GM13976 (cell line): ENCODE measurements at regions not wholly inside any gene's neighbourhood (a gene's known extent, or its start where the extent isn't known, plus 50 kb on each side); places are given as distances from the start of the nearest gene placed in this dataset.

ENCODE experiments used
- DNase-seq: peaks from one replicate; pipeline ENCODE4 v3.0.0; 2012; ENCODE audit warnings: low spot score
- in situ Hi-C: fragments of 300-500 bp; cut with MboI; formaldehyde crosslinking; loops from one replicate; pipeline ENCODE4 v1.12.0; 2022; ENCODE audit warnings: low sequenced_read_pairs, mixed read lengths, inconsistent platforms; ENCODE audit not compliant: unreplicated experiment
- TF ChIP-seq, protein P1 (sequence below): IDR thresholded peaks from 2 replicates; pipeline ENCODE4 v1.5.1; 2012; ENCODE audit warnings: borderline replicate concordance, mild to moderate bottlenecking; ENCODE audit not compliant: insufficient read depth; ENCODE audit errors: extremely low read depth, missing control alignments, control extremely low read depth

DNA sequence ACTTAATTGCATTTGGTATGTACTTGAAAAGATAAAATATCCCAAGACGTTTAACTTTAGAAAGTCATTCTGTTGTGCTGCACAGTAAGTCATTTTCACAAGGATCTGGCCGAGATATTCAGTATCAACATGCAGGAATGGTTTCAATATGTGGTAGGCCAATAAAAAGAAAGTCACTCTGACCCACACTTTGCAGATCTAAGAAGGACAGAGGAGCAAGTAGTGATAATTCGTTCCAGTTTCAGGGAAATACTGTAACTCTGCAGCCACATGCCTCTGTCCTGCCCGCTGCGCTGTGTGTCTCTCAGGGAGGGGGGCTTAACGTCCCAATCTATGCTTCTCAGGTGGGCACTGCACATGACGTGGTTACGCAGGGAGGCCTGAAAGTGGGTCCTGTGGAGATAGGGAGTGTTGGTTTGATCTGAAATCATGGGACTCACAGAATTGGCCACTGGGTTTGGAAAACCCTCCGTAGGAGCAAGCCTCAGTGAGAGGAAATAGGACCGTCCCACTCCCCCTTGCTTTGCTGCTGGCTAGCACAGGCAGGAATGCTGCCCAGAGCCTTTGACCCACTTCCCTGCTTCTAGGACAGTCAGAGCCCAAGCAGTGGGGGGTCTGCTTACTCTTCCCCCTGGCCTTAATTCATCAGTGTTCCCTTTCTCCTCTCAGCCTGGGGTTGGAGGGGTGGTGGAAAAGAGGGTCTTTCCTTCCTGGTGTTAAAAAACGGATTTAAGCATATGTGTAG is 314.7 kb upstream of the SPRED2 start:
- DNase-seq: no peak
- in situ Hi-C loops: no loop called here
- TF ChIP-seq, protein P1, sequence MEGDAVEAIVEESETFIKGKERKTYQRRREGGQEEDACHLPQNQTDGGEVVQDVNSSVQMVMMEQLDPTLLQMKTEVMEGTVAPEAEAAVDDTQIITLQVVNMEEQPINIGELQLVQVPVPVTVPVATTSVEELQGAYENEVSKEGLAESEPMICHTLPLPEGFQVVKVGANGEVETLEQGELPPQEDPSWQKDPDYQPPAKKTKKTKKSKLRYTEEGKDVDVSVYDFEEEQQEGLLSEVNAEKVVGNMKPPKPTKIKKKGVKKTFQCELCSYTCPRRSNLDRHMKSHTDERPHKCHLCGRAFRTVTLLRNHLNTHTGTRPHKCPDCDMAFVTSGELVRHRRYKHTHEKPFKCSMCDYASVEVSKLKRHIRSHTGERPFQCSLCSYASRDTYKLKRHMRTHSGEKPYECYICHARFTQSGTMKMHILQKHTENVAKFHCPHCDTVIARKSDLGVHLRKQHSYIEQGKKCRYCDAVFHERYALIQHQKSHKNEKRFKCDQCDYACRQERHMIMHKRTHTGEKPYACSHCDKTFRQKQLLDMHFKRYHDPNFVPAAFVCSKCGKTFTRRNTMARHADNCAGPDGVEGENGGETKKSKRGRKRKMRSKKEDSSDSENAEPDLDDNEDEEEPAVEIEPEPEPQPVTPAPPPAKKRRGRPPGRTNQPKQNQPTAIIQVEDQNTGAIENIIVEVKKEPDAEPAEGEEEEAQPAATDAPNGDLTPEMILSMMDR: no peak

DNA sequence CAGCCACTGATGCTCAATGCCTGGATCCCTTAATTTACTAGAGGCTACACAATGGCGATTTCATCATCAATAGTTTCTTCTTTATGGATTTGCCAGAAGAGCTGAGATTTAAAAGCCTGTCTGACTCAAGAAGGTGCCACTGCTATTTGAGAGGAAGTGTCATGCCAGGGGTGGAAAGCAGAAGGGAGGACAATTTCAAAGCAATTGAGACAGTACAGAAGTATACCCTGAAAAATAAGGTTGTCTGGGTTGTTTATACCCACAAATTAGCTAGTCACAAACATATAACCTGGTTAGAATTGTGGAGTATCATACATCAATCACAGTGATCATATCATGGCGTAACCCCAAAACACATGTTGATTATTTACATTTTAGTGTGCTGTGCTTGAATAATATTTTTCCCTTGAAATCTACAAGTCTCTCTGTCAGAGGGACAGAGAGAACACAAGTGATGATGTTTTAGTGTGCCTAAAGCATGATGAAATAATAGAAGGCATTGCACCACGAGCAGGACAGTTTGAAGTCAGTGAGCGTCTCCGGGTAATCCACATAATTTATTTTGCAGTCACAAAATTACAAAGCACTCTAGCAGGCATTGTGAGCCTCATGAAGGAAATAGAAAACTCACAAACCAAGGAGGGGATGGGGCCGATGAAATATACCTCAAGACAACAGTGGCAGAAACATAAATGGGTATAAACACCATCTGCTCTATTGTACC is 312.2 kb upstream of the SPRED2 start:
- in situ Hi-C loops: no loop called here
- DNase-seq: no peak
- TF ChIP-seq, protein P1: no peak

DNA sequence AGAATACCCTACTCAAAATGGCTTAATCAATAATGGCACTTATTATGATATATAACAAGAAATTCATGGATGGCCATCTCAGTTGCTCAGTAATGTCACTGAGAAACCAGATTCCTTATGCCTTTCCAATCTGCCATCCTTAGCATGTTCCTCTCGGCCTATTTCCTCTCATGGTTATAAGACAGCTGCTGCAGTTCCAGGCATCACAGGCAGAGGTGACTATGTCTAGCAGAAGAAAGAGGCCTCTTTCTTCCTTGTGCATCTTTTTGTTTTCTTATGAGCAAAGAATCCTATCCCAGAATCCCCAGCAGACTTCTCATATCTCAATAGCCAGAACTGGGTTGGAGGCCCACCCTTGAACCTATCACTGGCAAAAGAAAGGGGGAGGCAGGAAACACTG is 310.6 kb upstream of the SPRED2 start:
- DNase-seq: no peak
- TF ChIP-seq, protein P1: no peak
- in situ Hi-C loops: no loop called here

- in situ Hi-C loops: no loop called here
- TF ChIP-seq, protein P1: no peak
- no peak for DNase-seq
Measured at GRCh38 chr2:65739927-65740326, 307.5 kb upstream of the SPRED2 start.

DNA sequence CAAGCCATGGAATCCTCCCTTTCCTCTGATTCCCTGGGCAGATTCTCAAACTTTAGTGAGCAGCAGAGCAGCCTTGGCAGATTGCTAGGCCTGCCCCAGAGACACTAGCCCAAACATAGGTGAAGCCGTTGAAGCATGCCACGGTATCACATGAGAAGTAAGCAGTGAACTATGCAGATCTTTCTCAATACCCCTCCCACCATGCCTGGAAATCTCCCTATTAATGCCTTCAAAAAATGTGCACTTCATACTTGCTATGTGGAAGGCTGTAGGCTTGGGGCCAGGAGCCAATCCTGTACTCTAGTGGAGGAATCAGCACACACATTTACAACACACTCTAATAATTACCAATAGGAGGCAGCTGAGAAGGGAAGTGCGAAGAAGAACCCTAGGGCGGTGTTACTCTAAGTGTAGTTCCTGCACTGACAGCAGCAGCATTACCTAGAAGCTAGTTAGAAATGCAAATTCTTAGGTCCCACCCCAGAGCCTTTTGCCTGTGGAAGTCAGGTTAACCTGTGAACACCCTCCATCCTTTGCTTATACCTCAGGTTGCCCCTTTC is 305.1 kb upstream of the SPRED2 start:
- no peak for DNase-seq
- in situ Hi-C loops: no loop called here
- TF ChIP-seq, protein P1: no peak

DNA sequence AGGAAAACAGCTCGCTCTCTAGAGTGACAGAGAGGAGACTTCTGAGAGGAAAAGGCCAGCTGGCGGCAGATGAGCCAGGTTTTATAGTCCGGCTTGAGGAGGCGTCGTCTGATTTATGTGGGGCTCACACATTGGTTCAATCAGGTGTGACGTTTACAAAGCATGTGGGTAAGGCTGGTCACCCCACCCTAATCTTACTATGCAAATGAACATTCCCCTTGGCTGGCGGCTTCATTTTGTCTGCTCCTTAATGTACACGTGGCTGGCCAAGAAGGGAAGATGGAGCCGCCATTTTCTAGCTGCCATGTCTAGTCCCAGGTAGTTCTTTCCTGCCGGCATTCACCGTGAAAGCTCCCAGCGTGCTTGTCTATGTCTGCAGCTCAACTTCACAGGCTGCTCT is 299.1 kb upstream of the SPRED2 start:
- TF ChIP-seq, protein P1: no peak
- in situ Hi-C loops: no loop called here
- DNase-seq: no peak
